GM10266 (cell line): ENCODE measurements at regions not wholly inside any gene's neighbourhood (a gene's known extent, or its start where the extent isn't known, plus 50 kb on each side); places are given as distances from the start of the nearest gene placed in this dataset.

Source experiments
- DNase-seq: peaks from one replicate; pipeline ENCODE4 v3.0.0; 2012; ENCODE audit errors: extremely low spot score
- CTCF ChIP-seq: IDR thresholded peaks from 2 replicates; pipeline ENCODE4 v1.5.1; 2012; ENCODE audit warnings: mild to moderate bottlenecking, low read depth; ENCODE audit not compliant: control insufficient read depth, insufficient read depth; ENCODE audit errors: missing control alignments

GRCh38 chr4:12861422-12861821, 622.7 kb downstream of the RAB28 start:
- TF ChIP-seq CTCF: no peak
- DNase-seq: no peak

- DNase-seq: peak; percentile 26
- TF ChIP-seq CTCF: peak; percentile 49
Measured at GRCh38 chr4:12852338-12853307, 631.5 kb downstream of the RAB28 start.

- DNase-seq: no peak
- no peak for TF ChIP-seq CTCF
Measured at GRCh38 chr4:12846368-12846767, 637.8 kb downstream of the RAB28 start.

GRCh38 chr4:12844141-12844540, 640.0 kb downstream of the RAB28 start:
- DNase-seq: no peak
- TF ChIP-seq CTCF: no peak

GRCh38 chr4:12827966-12828365, 656.2 kb downstream of the RAB28 start:
- TF ChIP-seq CTCF: no peak
- DNase-seq: no peak

GRCh38 chr4:12791536-12791935, 692.6 kb downstream of the RAB28 start:
- TF ChIP-seq CTCF: no peak
- no peak for DNase-seq

GRCh38 chr4:12787261-12787660, 696.9 kb downstream of the RAB28 start:
- no peak for TF ChIP-seq CTCF
- DNase-seq: no peak
